DND-41 (cell line): ENCODE measurements at regions not wholly inside any gene's neighbourhood (a gene's known extent, or its start where the extent isn't known, plus 50 kb on each side); places are given as distances from the start of the nearest gene placed in this dataset.

Source experiments
- EZH2 ChIP-seq: IDR thresholded peaks from 3 replicates; pipeline ENCODE4 v1.6.1; 2012; ENCODE audit warnings: borderline replicate concordance, low read depth, mild to moderate bottlenecking, moderate library complexity, low read length, inconsistent platforms; ENCODE audit not compliant: severe bottlenecking
- TF ChIP-seq, protein P1 (sequence below): IDR thresholded peaks from 2 replicates; pipeline ENCODE4 v1.5.1; 2012; ENCODE audit warnings: borderline replicate concordance, low read length, moderate library complexity, mild to moderate bottlenecking; ENCODE audit not compliant: poor library complexity, severe bottlenecking; ENCODE audit errors: extremely low read depth

DNA sequence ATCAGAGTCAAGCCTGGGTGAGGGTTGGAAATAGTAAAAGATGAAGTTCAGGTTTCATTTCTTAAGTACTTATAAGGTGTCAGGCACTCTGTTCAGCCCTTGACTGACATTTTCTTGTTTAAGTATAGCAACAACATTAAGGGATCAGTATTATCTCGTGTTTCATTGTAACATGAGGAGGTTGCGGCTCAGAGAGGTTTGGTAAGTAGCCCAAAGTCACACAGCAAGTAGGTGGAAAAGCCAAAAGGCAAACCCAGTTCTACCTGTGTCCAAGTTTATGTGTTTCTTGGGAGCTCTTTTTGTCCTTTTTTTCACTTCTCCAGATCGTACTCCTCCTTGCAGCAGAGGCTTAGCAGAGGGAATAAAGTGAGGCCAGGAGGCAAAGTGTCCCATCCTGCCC, 337.5 kb upstream of the KLF3 start:
- TF ChIP-seq, protein P1, sequence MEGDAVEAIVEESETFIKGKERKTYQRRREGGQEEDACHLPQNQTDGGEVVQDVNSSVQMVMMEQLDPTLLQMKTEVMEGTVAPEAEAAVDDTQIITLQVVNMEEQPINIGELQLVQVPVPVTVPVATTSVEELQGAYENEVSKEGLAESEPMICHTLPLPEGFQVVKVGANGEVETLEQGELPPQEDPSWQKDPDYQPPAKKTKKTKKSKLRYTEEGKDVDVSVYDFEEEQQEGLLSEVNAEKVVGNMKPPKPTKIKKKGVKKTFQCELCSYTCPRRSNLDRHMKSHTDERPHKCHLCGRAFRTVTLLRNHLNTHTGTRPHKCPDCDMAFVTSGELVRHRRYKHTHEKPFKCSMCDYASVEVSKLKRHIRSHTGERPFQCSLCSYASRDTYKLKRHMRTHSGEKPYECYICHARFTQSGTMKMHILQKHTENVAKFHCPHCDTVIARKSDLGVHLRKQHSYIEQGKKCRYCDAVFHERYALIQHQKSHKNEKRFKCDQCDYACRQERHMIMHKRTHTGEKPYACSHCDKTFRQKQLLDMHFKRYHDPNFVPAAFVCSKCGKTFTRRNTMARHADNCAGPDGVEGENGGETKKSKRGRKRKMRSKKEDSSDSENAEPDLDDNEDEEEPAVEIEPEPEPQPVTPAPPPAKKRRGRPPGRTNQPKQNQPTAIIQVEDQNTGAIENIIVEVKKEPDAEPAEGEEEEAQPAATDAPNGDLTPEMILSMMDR, result no peak
- no peak for TF ChIP-seq EZH2
